ENCODE measurements at regions not wholly inside any gene's neighbourhood (a gene's known extent, or its start where the extent isn't known, plus 50 kb on each side); places are given as distances from the start of the nearest gene placed in this dataset.

- Histone ChIP-seq H3K9me3 (replicated peaks; ENCODE audit: control insufficient read depth, insufficient read depth, low read depth, low read length) (no peaks in the 10 kb centered on the region), H3K9ac (ENCODE audit: insufficient read depth in 1 of 2, low read depth in 2 of 2, low read length in 2 of 2) (no peak overlapping the region), H3K4me3 (no peak overlapping the region), H3K27me3 (ENCODE audit: control insufficient read depth in 2 of 2, insufficient read depth in 2 of 2, low read length in 2 of 2) (no peaks in the 10 kb centered on the region), H3K9me1 (ENCODE audit: control insufficient read depth, insufficient read depth, low read length) (no peaks in the 10 kb centered on the region), H3K4me2 (ENCODE audit: insufficient read depth, low read length) (no peak overlapping the region), H2AFZ (ENCODE audit: low read depth, low read length) (no peak overlapping the region), H3K36me3 (ENCODE audit: control insufficient read depth, insufficient read depth, low read length) (no peaks in the 10 kb centered on the region), H4K20me1 (replicated peaks; ENCODE audit: control insufficient read depth, insufficient read depth, low read length) (no peaks in the 10 kb centered on the region), H3K4me1 (replicated peaks in 1 of 2; ENCODE audit: control insufficient read depth in 2 of 2, insufficient read depth in 2 of 2, low read length in 2 of 2) (no peaks in the 10 kb centered on the region), H3K27ac (ENCODE audit: extremely low read depth, low read depth, low read length) (no peak overlapping the region), H3K79me2 (ENCODE audit: control insufficient read depth, insufficient read depth, low read length) (no peaks in the 10 kb centered on the region)
- FAIRE-seq: no peak
- intact Hi-C loops (cut with micrococcal nuclease) (no loop called here), in situ Hi-C loops (cut with MboI) (no loop called here)
- no peak for TF ChIP-seq TEAD1 (CRISPR knock-in tag; IDR thresholded peaks at IDR 0.05)
- TF ChIP-seq SAFB (IDR thresholded peaks at IDR 0.05; ENCODE audit: borderline replicate concordance, low read depth, low read length): no peak
- TF ChIP-seq NONO (IDR thresholded peaks at IDR 0.05; ENCODE audit: low read depth in 2 of 2, low read length in 1 of 2): no peak
- TF ChIP-seq RFX5 (IDR thresholded peaks at IDR 0.05; ENCODE audit: low read depth, low read length): no peak
- no peak for TF ChIP-seq ETV5 (CRISPR knock-in tag; IDR thresholded peaks at IDR 0.05; ENCODE audit: low read depth)
- no peak for TF ChIP-seq RBM39 (optimal IDR thresholded peaks at IDR 0.05; ENCODE audit: low read depth, low read length)
- TF ChIP-seq HLTF (IDR thresholded peaks at IDR 0.05): no peak
- no peak for TF ChIP-seq POLR2H (tag; IDR thresholded peaks at IDR 0.05; ENCODE audit: low read depth)
- TF ChIP-seq THAP12 (CRISPR knock-in tag; IDR thresholded peaks at IDR 0.05): no peak
- TF ChIP-seq E2F8 (IDR thresholded peaks at IDR 0.05; ENCODE audit: low read depth, partially characterized antibody): no peak
- no peak for TF ChIP-seq PHB2 (IDR thresholded peaks at IDR 0.05; ENCODE audit: low read depth)
- TF ChIP-seq GTF2E2 (tag; IDR thresholded peaks at IDR 0.05): no peak
- TF ChIP-seq FOXJ2 (tag; IDR thresholded peaks at IDR 0.05): no peak
- TF ChIP-seq SMARCA4 (IDR thresholded peaks at IDR 0.05): no peak
- no peak for TF ChIP-seq KLF10 (CRISPR knock-in tag; IDR thresholded peaks at IDR 0.05)
- TF ChIP-seq THAP7 (CRISPR knock-in tag; IDR thresholded peaks at IDR 0.05): no peak
- POLR2A ChIA-PET: interaction anchor here (0.6 kb wide), 1 partner anchor 1638 kb away, joined by 3 read pairs; no protein-coding TSS in a partner anchor
- BruUV-seq (replicated peaks): no TSS peak
- 0% methylated on average over 2 of the region's 2 CpGs for WGBS (ENCODE audit: insufficient coverage, low coverage, missing lambda C conversion rate)
- ATAC-seq: no peak
- CTCF ChIA-PET (ENCODE audit: low intra/inter-chr PET ratio): no interaction called here
- DNase-seq (ENCODE audit: extremely low read depth in 1 of 4, low spot score in 3 of 4): no peak
Observed at GRCh38 chr4:131304686-131305085, 1844.4 kb upstream of the PCDH10 start.
